ENCODE measurements at regions not wholly inside any gene's neighbourhood (a gene's known extent, or its start where the extent isn't known, plus 50 kb on each side); places are given as distances from the start of the nearest gene placed in this dataset.

- no peak for TF ChIP-seq RXRA (CRISPR knock-in tag; IDR thresholded peaks at IDR 0.05)
- no peak for TF ChIP-seq GTF2F1 (IDR thresholded peaks at IDR 0.05; ENCODE audit: low read length)
- 0 out of 2 replicates have a peak, but pooled peaks have one; percentile 14 for TF ChIP-seq ZNF574 (CRISPR knock-in tag; IDR thresholded peaks at IDR 0.05)
- TF ChIP-seq MYC (CRISPR knock-in tag; IDR thresholded peaks at IDR 0.05; ENCODE audit: borderline replicate concordance) = no peak
- no peak for TF ChIP-seq MED8 (CRISPR knock-in tag; IDR thresholded peaks at IDR 0.05; ENCODE audit: insufficient replicate concordance)
- no peak for TF ChIP-seq ZNF850 (CRISPR knock-in tag; conservative IDR thresholded peaks at IDR 0.05)
- peak; percentile 98 for TF ChIP-seq SIX1 (CRISPR knock-in tag; IDR thresholded peaks at IDR 0.05; ENCODE audit: borderline replicate concordance)
- TF ChIP-seq GFI1 (CRISPR knock-in tag; IDR thresholded peaks at IDR 0.05; ENCODE audit: borderline replicate concordance) = peak; percentile 65; the same call in 1 of the 2 replicates
- no peak for TF ChIP-seq PRDM15 (CRISPR knock-in tag; IDR thresholded peaks at IDR 0.05)
- peak; percentile 41; the same call in 1 of the 2 replicates for TF ChIP-seq HMG20A (CRISPR knock-in tag; IDR thresholded peaks at IDR 0.05; ENCODE audit: borderline replicate concordance)
- TF ChIP-seq ZFP62 (CRISPR knock-in tag; IDR thresholded peaks at IDR 0.05) = no peak
- peak; percentile 42; the same call in 1 of the 2 replicates for TF ChIP-seq GATAD2A (CRISPR knock-in tag; IDR thresholded peaks at IDR 0.05)
- peak; percentile 90 for TF ChIP-seq MNT (IDR thresholded peaks at IDR 0.05)
- no peak for TF ChIP-seq HDAC2 (CRISPR knock-in tag; IDR thresholded peaks at IDR 0.05)
- no peak for TF ChIP-seq ZNF576 (CRISPR knock-in tag; IDR thresholded peaks at IDR 0.05)
- no peak for TF ChIP-seq ZNF12 (CRISPR knock-in tag; IDR thresholded peaks at IDR 0.05)
- TF ChIP-seq FOXO4 (CRISPR knock-in tag; conservative IDR thresholded peaks at IDR 0.05) = 0 out of 2 replicates have a peak, but pooled peaks have one; percentile 22
- no peak for TF ChIP-seq MED1 (CRISPR knock-in tag; IDR thresholded peaks at IDR 0.05)
- no peak for TF ChIP-seq TOE1 (CRISPR knock-in tag; IDR thresholded peaks at IDR 0.05)
- 0 out of 2 replicates have a peak, but pooled peaks have one; percentile 11 for TF ChIP-seq JUND (CRISPR knock-in tag; IDR thresholded peaks at IDR 0.05)
- TF ChIP-seq ZBTB38 (CRISPR knock-in tag; IDR thresholded peaks at IDR 0.05) = no peak
These were observed 57.4 kb upstream of the MRTFB start (continued) for GRCh38 chr16:14013571-14014283.
